GM12878 (cell line): ENCODE measurements at regions not wholly inside any gene's neighbourhood (a gene's known extent, or its start where the extent isn't known, plus 50 kb on each side); places are given as distances from the start of the nearest gene placed in this dataset.

Source experiments
- ATAC-seq: fragments of 200-7000 bp; cut with Tn5 transposase; 3 replicates; pipeline ENCODE4 v1.9.1; 2020; ENCODE audit warnings: mild to moderate bottlenecking, moderate library complexity
- BruUV-seq: library from RNA; stranded (reverse); fragments of 400-500 nt; replicated peaks from 2 replicates; lab custom pipeline; 2021; lab: Mats Ljungman, UMichigan
- CTCF ChIA-PET: fragments of 300-600 bp; sonication (Branson Sonifier 250); formaldehyde crosslinking; extraction: SDS; loops from one replicate; lab custom pipeline; 2021; ENCODE audit warnings: inconsistent platforms; lab: Yijun Ruan, JAX
- POLR2A ChIA-PET: fragments of 350-600 bp; formaldehyde crosslinking; extraction: SDS; loops from one replicate; lab custom pipeline; 2021; ENCODE audit warnings: inconsistent platforms; lab: Charles Lee
- RAD21 ChIA-PET: fragments of 300-600 bp; sonication (Branson Sonifier 250); formaldehyde crosslinking; loops from one replicate; lab custom pipeline; 2023; ENCODE audit warnings: antibody characterized with exemption; ENCODE audit not compliant: unreplicated experiment; lab: Charles Lee
- SMC1A ChIA-PET: fragments of 300-600 bp; sonication (Branson Sonifier 250); formaldehyde crosslinking; loops from one replicate; lab custom pipeline; 2023; ENCODE audit not compliant: unreplicated experiment, uncharacterized antibody; lab: Charles Lee
- DNase-seq: peaks from one replicate; pipeline ENCODE4 v3.0.0-alpha.2; 2011; ENCODE audit warnings: low read depth, low spot score
- FAIRE-seq: peaks from 3 replicates; lab custom pipeline; 2011; peaks lifted over from hg19 to GRCh38; lab: Jason Lieb, UNC
- H2AFZ ChIP-seq: 2 replicates; pipeline ENCODE4 v1.6.0; 2011; ENCODE audit warnings: low read depth, low read length, control low read depth; ENCODE audit not compliant: control insufficient read depth
- H3K27ac ChIP-seq: 2 replicates; pipeline ENCODE4 v1.5.1; 2011; ENCODE audit warnings: control low read depth; ENCODE audit not compliant: control insufficient read depth, insufficient read depth
- H3K27me3 ChIP-seq, 2 experiments: replicated peaks in 1 of 2; 2 replicates each; pipeline versions ENCODE4 v1.6.0 to v1.6.1; 2011; ENCODE audit warnings: low read length in 1 of 2; ENCODE audit not compliant: control insufficient read depth in 2 of 2, insufficient read depth in 2 of 2
- H3K36me3 ChIP-seq, 2 experiments: 2 replicates each; pipeline ENCODE4 v1.5.1; 2011; ENCODE audit warnings: low read length in 1 of 2; ENCODE audit not compliant: control insufficient read depth in 2 of 2, insufficient read depth in 2 of 2
- H3K4me1 ChIP-seq: 2 replicates; pipeline ENCODE4 v1.6.1; 2011; ENCODE audit warnings: mild to moderate bottlenecking, low read length, moderate library complexity, mixed read lengths; ENCODE audit not compliant: control insufficient read depth, insufficient read depth
- H3K4me2 ChIP-seq: 2 replicates; pipeline ENCODE4 v1.6.0; 2011; ENCODE audit warnings: control low read depth; ENCODE audit not compliant: control insufficient read depth, insufficient read depth
- H3K4me3 ChIP-seq: fragments of 200-600 bp; sonication (generic); 2 replicates; pipeline ENCODE4 v1.5.1; 2016
- H3K79me2 ChIP-seq: 2 replicates; pipeline ENCODE4 v1.6.0; 2011; ENCODE audit warnings: low read length; ENCODE audit not compliant: control insufficient read depth, insufficient read depth
- H3K9ac ChIP-seq: 2 replicates; pipeline ENCODE4 v1.8.0; 2011; ENCODE audit warnings: low read length, control low read depth, mixed read lengths; ENCODE audit not compliant: control insufficient read depth, insufficient read depth
- H3K9me3 ChIP-seq: replicated peaks from 3 replicates; pipeline ENCODE4 v1.5.1; 2011; ENCODE audit warnings: mild to moderate bottlenecking, low read length; ENCODE audit not compliant: control insufficient read depth, insufficient read depth
- H4K20me1 ChIP-seq: 2 replicates; pipeline ENCODE4 v1.6.0; 2011; ENCODE audit not compliant: control insufficient read depth, insufficient read depth
- CREM ChIP-seq: IDR thresholded peaks from 2 replicates; pipeline ENCODE4 v1.6.1; 2014; ENCODE audit warnings: antibody characterized with exemption, low read depth
- HDAC6 ChIP-seq: fragments of 200-600 bp; sonication (generic); IDR thresholded peaks from one replicate; pipeline ENCODE4 v1.8.0; 2017; ENCODE audit warnings: antibody characterized with exemption; ENCODE audit not compliant: unreplicated experiment
- KAT2A ChIP-seq: conservative IDR thresholded peaks from 2 replicates; pipeline ENCODE4 v1.6.1; 2011; ENCODE audit warnings: low read depth, low read length; ENCODE audit not compliant: control insufficient read depth
- PKNOX1 ChIP-seq: fragments of 450-650 bp; IDR thresholded peaks from 2 replicates; pipeline ENCODE4 v1.6.1; 2016; ENCODE audit warnings: mild to moderate bottlenecking
- SMAD5 ChIP-seq: IDR thresholded peaks from 2 replicates; pipeline ENCODE4 v1.6.1; 2016; ENCODE audit warnings: antibody characterized with exemption, low read depth
- USF2 ChIP-seq: IDR thresholded peaks from 2 replicates; pipeline ENCODE4 v1.6.1; 2011; ENCODE audit warnings: low read depth, low read length, improper control_type of control experiment, borderline replicate concordance
- ZBED1 ChIP-seq: IDR thresholded peaks from 2 replicates; pipeline ENCODE4 v1.6.1; 2016; ENCODE audit warnings: borderline replicate concordance
- ZZZ3 ChIP-seq: IDR thresholded peaks from 2 replicates; pipeline ENCODE4 v1.6.1; 2011; ENCODE audit warnings: low read depth; ENCODE audit not compliant: control insufficient read depth, insufficient read length
- in situ Hi-C: fragments of 300-500 bp; cut with MboI; formaldehyde crosslinking; loops from 9 replicates; pipeline ENCODE4 v1.14.3; 2018; ENCODE audit warnings: mixed read lengths
- intact Hi-C: fragments of 100-400 bp; cut with micrococcal nuclease; formaldehyde crosslinking; loops from one replicate; pipeline ENCODE4 v1.14.2; 2022; ENCODE audit not compliant: unreplicated experiment

- no peak for FAIRE-seq
- CTCF ChIA-PET, result no interaction called here
Measured at GRCh38 chr2:66268756-66269155, 166.2 kb upstream of the MEIS1 start.

More at GRCh38 chr2:66268756-66269155, 166.2 kb upstream of the MEIS1 start:
- no peaks in the 10 kb centered on the region for H3K9me3 ChIP-seq
- H3K27ac ChIP-seq, result no peak overlapping the region
- TF ChIP-seq ZBED1 (no peak), ZZZ3 (no peak), PKNOX1 (no peak), USF2 (no peak), CREM (no peak), SMAD5 (no peak), HDAC6 (no peak), KAT2A (no peak)
- no peaks in the 10 kb centered on the region for H3K27me3 ChIP-seq
- ATAC-seq (no peak), DNase-seq (no peak)
- no peak overlapping the region for H3K4me2 ChIP-seq
- SMC1A ChIA-PET, result no interaction called here
- intact Hi-C loops (no loop called here), in situ Hi-C loops (no loop called here)
- RAD21 ChIA-PET, result no interaction called here
- BruUV-seq, result no TSS peak
- no peaks in the 10 kb centered on the region for H3K36me3 ChIP-seq
- POLR2A ChIA-PET, result no interaction called here
- no peaks in the 10 kb centered on the region for H3K4me1 ChIP-seq
- no peak overlapping the region for H2AFZ ChIP-seq
- H3K9ac ChIP-seq, result no peak overlapping the region
- H3K4me3 ChIP-seq, result no peak overlapping the region
- H3K79me2 ChIP-seq, result no peaks in the 10 kb centered on the region
- no peaks in the 10 kb centered on the region for H4K20me1 ChIP-seq
